Body of pancreas (tissue), 4 donors: ENCODE measurements at regions not wholly inside any gene's neighbourhood (a gene's known extent, or its start where the extent isn't known, plus 50 kb on each side); places are given as distances from the start of the nearest gene placed in this dataset.

Experiments
- CTCF ChIP-seq, 7 experiments: fragments of 450-650 bp in 4 of 7; fragments of 200-600 bp in 3 of 7; sonication (generic) in 3 of 7; IDR thresholded peaks; one replicate each; pipeline ENCODE4 v1.5.1; 2016 to 2019; ENCODE audit warnings: antibody characterized with exemption in 7 of 7
- POLR2A ChIP-seq, 3 donors: fragments of 450-650 bp; IDR thresholded peaks; one replicate each; pipeline ENCODE4 v1.6.1; 2016; ENCODE audit warnings: antibody characterized with exemption in 3 of 3, mild to moderate bottlenecking in 2 of 3

GRCh38 chr2:118709786-118710185 is 137.7 kb downstream of the EN1 start:
- no peak for TF ChIP-seq CTCF (IDR thresholded peaks at IDR 0.05)
- no peak for TF ChIP-seq POLR2A (IDR thresholded peaks at IDR 0.05)
